ENCODE measurements at regions not wholly inside any gene's neighbourhood (a gene's known extent, or its start where the extent isn't known, plus 50 kb on each side); places are given as distances from the start of the nearest gene placed in this dataset.

GRCh38 chr16:49910541-49911071 lies 54.7 kb upstream of the ZNF423 start:
- peak; percentile 89 for DNase-seq (ENCODE audit: low spot score)

- no peak for DNase-seq (ENCODE audit: low spot score)
Observed at GRCh38 chr16:49911430-49911829, 55.5 kb upstream of the ZNF423 start.

GRCh38 chr16:49912721-49913120 lies 56.8 kb upstream of the ZNF423 start:
- DNase-seq (ENCODE audit: low spot score), result no peak

DNA sequence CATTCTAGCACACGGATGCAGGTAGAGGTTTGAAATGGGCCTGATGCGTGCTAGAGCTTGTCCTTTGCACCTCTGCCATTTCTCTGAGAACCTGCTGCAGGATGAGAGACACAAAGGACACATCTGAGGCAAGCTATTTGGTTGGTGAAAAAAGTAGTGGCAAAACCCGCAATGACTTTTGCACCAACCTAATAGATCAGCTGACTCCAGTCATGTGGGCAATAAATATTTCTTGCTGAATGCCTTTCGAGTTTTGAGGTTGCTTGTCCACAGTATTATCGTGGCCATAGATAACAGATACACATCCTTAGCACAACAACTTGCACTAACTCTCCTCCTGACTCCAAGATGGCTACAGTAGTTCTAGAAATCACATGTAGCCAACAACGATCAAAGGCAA lies 57.8 kb upstream of the ZNF423 start:
- DNase-seq (ENCODE audit: low spot score), result no peak

- DNase-seq (ENCODE audit: low spot score), result no peak
Observed at GRCh38 chr16:49914657-49915056, 58.7 kb upstream of the ZNF423 start.

- no peak for DNase-seq (ENCODE audit: low spot score)
Observed at GRCh38 chr16:49918257-49918656, 62.3 kb upstream of the ZNF423 start.

- no peak for DNase-seq (ENCODE audit: low spot score)
Observed at GRCh38 chr16:49919327-49919726, 63.4 kb upstream of the ZNF423 start.

DNA sequence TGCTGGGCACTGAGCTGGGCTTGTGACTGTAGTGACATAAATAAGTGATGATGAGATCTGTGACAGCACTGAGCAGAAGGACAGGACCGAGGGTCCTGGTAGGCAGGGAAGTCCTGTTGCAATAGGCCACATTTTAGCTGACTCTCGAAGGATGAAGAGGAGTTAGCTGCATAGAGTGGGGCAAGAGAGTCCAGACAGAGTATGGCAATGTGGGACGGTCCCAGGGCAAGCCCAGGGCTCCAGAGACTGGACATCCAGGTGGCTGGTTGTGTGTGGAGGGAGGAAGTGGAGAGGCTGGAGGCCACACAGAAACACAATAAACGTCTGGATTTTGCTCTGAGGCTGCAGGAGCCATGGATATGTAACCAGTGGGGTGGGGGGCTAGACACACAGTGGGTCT lies 64.5 kb upstream of the ZNF423 start:
- no peak for DNase-seq (ENCODE audit: low spot score)

- no peak for DNase-seq (ENCODE audit: low spot score)
Observed at GRCh38 chr16:49921106-49921505, 65.2 kb upstream of the ZNF423 start.

DNA sequence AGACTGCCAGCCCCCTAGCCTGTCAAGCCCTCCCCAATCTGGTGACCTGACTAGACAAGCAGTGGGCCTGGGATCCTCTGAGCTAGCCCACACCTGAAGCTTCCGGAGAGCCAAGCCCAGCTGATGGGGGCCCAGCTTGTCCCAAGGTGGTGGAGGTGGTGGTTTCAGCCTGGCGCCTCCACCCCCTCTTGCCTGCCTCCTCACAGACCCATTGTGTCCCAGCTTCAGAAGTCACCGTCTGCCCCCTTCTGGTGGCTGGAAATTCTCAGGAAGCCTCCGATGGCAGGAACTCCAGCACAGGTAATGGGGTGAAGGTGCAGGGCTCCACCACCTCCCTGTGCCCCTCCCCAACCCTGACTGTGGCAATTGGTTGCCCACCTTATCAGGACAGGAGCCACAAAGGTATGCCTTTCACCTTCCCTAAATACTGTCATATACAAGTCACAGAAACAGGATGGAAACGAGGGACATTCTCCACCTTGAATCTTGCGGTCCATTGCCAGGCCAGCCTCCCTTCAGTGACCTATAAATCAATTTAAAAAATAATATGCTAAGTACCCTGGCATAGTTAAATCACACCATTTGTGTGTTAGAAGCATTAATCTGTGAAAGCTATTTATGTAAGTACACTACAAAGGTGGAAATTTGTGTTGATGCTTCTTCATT lies 66.0 kb upstream of the ZNF423 start:
- DNase-seq (ENCODE audit: low spot score), result peak; percentile 72

GRCh38 chr16:49923411-49923810 lies 67.5 kb upstream of the ZNF423 start:
- DNase-seq (ENCODE audit: low spot score), result no peak

DNA sequence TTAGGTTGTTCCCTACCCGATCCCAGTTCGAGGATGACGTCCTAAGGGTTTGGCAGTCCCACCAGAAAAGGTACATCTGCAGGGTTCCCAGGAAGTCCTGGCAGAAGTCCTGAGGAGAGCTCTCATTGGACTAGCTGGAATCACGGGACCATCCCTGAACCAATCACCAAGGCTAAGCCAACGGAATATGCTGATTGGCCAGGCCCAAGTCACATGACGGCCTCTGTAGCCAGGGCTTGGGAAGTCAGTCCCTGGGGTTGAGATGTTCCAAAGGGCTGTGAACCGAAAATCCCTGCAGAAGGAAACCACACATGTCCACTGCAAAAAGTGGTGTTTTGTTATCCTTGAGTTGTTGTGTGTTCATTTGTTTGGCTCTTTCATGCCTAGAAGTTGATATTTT lies 68.2 kb upstream of the ZNF423 start:
- DNase-seq (ENCODE audit: low spot score), result no peak

DNA sequence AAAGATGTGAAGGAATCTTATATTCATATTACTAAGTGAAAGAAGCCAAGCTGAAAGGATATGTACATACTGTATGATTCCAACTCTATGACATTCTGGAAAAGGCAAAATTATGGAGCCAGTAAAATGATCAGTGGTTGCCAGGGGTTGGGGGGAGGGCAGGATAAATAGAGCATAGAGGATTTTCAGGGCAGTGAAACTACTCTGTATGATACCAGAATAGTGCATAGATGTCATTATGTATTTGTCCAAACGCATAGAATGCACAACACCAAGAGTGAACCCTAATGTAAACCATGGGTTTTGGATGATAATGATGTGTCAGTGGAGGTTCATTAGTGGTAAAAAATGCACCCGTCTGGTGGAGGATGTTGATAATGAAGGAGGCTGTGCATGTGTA lies 71.0 kb upstream of the ZNF423 start:
- DNase-seq (ENCODE audit: low spot score), result no peak

DNA sequence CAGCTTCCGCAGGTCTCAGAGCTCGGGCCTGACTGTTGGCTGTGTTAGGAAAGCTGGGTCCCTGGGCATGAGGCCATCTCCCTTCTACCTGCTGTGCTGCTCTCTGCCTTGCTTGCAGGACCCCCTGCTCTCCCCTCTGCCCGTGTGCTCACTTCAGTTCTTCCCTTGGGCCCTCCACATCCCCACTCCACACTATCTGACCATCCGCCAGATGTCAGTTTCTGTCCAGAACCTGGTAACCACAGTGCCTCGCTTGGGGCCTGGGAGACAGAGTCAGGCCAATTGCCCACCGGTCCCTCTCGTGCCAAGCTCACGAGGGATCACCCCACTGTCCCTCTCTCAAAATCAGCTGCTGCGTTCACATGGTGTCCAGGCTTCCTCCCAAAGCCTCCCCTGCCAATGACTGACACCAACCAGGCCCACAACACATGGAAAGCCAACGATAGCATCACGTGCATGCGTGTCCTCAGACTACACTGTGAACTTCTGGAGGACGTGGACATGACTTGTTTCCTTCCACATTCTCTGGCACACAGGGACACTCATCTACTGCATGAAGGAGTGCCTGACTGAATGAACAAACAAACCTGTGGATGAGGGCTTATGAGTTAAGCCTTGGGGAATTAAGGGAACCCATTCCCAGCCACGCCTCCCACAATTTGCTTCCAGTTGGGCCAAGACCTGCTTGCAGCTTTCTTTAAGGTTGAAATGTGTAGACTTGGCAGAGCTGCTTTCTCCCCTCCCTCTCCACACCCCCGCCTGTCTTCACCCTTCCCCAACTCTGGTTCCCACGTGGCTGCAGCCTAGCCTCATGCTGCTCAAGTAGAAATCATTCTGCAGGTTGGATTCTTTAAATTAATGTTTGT lies 72.5 kb upstream of the ZNF423 start:
- DNase-seq (ENCODE audit: low spot score), result no peak

- DNase-seq (ENCODE audit: low spot score), result no peak
Observed at GRCh38 chr16:49929626-49930025, 73.7 kb upstream of the ZNF423 start.

DNA sequence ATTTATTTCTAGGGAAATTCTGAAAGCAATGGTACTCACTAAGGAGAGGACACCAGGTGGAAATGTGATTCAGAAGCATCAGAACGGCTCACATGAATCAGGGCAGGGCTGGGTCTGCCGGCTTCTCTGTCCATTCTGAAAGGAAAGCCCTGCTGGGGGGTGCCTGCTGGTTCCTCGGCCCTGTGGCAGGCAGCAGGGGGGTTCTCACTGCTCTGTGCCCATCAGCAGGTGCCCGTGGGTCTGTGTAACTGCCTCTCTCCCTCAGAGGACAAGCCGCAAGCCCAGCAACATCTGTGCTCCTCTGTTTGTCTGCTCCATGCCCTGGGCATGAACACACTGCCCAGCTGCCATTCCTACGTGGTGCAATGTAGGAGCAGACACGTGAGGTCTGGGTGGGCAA lies 74.9 kb upstream of the ZNF423 start:
- DNase-seq (ENCODE audit: low spot score), result no peak

GRCh38 chr16:49931266-49931665 lies 75.4 kb upstream of the ZNF423 start:
- no peak for DNase-seq (ENCODE audit: low spot score)

DNA sequence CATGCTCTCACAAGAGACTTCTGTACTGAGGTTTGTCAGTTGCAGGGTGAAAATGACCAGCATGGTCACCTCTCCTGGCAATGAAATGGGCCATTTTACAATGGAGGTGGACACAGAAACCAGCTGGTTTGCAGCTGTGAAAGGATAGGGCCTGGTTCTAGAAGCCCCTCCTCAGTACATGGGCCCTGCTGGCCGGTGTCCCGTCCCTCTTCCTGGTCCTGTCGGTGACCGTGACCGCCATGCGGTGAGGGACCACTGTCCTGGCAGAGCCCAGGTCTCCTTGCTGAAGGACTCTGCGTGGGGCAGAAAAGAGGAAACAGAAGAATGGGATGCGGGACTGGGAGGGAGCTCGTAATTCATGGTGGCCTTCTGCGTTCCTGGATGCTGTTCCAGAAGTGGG lies 76.0 kb upstream of the ZNF423 start:
- DNase-seq (ENCODE audit: low spot score), result no peak

GRCh38 chr16:49932434-49932833 lies 76.5 kb upstream of the ZNF423 start:
- DNase-seq (ENCODE audit: low spot score), result no peak

- peak; percentile 74 for DNase-seq (ENCODE audit: low spot score)
Observed at GRCh38 chr16:49932946-49933345, 77.0 kb upstream of the ZNF423 start.

- DNase-seq (ENCODE audit: low spot score), result no peak
Observed at GRCh38 chr16:49936791-49937190, 80.9 kb upstream of the ZNF423 start.

- DNase-seq (ENCODE audit: low spot score), result no peak
Observed at GRCh38 chr16:49937886-49938285, 82.0 kb upstream of the ZNF423 start.

DNA sequence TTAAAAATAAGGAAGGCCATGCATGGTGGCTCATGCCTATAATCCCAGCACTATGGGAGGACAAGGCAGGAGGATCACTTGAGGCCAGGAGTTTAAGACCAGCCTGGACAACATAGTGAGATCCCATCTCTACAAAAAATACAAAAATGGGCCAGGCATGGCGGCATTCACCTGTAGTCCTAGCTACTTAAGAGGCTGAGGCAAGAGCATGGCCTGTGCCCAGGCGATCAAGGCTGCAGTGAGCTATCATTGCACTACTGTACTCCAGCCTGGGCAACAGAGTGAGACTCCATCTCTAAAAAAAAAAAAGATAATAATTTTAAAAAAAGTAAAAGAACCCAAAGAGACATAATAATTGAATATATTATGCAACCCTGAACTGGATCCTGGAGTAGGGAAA lies 83.6 kb upstream of the ZNF423 start:
- no peak for DNase-seq (ENCODE audit: low spot score)
